ENCODE measurements at regions not wholly inside any gene's neighbourhood (a gene's known extent, or its start where the extent isn't known, plus 50 kb on each side); places are given as distances from the start of the nearest gene placed in this dataset.

DNA sequence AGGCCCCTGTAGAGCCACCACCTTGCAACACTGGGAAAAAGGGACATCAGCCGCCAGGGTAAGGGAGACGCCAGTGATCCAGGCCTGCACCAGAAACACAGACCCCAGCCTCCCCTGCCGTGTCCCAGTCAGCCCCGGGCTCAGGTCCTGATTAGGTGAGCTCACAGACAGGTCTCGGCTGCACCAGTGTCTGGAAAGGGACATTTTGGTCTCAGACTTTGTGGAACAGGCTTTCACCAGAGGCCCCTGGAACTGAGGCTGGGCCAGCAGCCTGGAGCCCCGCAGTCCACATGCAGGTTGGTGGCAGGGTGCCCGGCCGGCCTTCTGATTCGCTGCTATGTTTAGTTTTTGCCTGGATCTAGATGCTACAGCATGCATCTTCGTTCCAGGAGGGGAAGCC, 369.0 kb upstream of the IRX4 start:
- H3K9me2 ChIP-seq (replicated peaks; ENCODE audit: low read depth, low read length): no peaks in the 10 kb centered on the region
- H4K20me1 ChIP-seq (ENCODE audit: insufficient read depth, low read length, poor library complexity, severe bottlenecking): no peaks in the 10 kb centered on the region
- no peak overlapping the region for H3K9ac ChIP-seq (ENCODE audit: low read depth, low read length, poor library complexity, severe bottlenecking)
- no peaks in the 10 kb centered on the region for H3K4me1 ChIP-seq (ENCODE audit: insufficient read depth, low read length, poor library complexity, severe bottlenecking)
- H3F3A ChIP-seq (ENCODE audit: low read depth): no peaks in the 10 kb centered on the region
- TF ChIP-seq EZH2phosphoT487 (IDR thresholded peaks at IDR 0.05; ENCODE audit: borderline replicate concordance): no peak
- TF ChIP-seq, protein P1, sequence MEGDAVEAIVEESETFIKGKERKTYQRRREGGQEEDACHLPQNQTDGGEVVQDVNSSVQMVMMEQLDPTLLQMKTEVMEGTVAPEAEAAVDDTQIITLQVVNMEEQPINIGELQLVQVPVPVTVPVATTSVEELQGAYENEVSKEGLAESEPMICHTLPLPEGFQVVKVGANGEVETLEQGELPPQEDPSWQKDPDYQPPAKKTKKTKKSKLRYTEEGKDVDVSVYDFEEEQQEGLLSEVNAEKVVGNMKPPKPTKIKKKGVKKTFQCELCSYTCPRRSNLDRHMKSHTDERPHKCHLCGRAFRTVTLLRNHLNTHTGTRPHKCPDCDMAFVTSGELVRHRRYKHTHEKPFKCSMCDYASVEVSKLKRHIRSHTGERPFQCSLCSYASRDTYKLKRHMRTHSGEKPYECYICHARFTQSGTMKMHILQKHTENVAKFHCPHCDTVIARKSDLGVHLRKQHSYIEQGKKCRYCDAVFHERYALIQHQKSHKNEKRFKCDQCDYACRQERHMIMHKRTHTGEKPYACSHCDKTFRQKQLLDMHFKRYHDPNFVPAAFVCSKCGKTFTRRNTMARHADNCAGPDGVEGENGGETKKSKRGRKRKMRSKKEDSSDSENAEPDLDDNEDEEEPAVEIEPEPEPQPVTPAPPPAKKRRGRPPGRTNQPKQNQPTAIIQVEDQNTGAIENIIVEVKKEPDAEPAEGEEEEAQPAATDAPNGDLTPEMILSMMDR (conservative IDR thresholded peaks at IDR 0.05; ENCODE audit: low read length): no peak
- no peaks in the 10 kb centered on the region for H3K27me3 ChIP-seq (ENCODE audit: insufficient read depth, low read length, poor library complexity, severe bottlenecking)
- H3K4me3 ChIP-seq (ENCODE audit: low read length, poor library complexity, severe bottlenecking): no peak overlapping the region
- no peak overlapping the region for H3K4me2 ChIP-seq (ENCODE audit: low read depth, low read length, poor library complexity, severe bottlenecking)
- no peaks in the 10 kb centered on the region for H3K9me3 ChIP-seq (ENCODE audit: insufficient read depth, low read depth, low read length)
- no peaks in the 10 kb centered on the region for H3K36me3 ChIP-seq (ENCODE audit: insufficient read depth, low read length)
- H2AFZ ChIP-seq (ENCODE audit: low read length): no peak overlapping the region
- H3K79me2 ChIP-seq (ENCODE audit: insufficient read depth, low read length): no peaks in the 10 kb centered on the region

GRCh38 chr5:2251298-2251697, 368.6 kb upstream of the IRX4 start:
- Histone ChIP-seq H3K27me3 (ENCODE audit: insufficient read depth, low read length, poor library complexity, severe bottlenecking) (no peaks in the 10 kb centered on the region), H3K9ac (ENCODE audit: low read depth, low read length, poor library complexity, severe bottlenecking) (no peak overlapping the region), H2AFZ (ENCODE audit: low read length) (no peak overlapping the region), H3K4me3 (ENCODE audit: low read length, poor library complexity, severe bottlenecking) (no peak overlapping the region), H3K79me2 (ENCODE audit: insufficient read depth, low read length) (no peaks in the 10 kb centered on the region), H3K9me3 (ENCODE audit: insufficient read depth, low read depth, low read length) (no peaks in the 10 kb centered on the region), H3K36me3 (ENCODE audit: insufficient read depth, low read length) (no peaks in the 10 kb centered on the region), H3K4me2 (ENCODE audit: low read depth, low read length, poor library complexity, severe bottlenecking) (no peak overlapping the region), H4K20me1 (ENCODE audit: insufficient read depth, low read length, poor library complexity, severe bottlenecking) (no peaks in the 10 kb centered on the region), H3K9me2 (replicated peaks; ENCODE audit: low read depth, low read length) (no peaks in the 10 kb centered on the region), H3K4me1 (ENCODE audit: insufficient read depth, low read length, poor library complexity, severe bottlenecking) (no peaks in the 10 kb centered on the region), H3F3A (ENCODE audit: low read depth) (no peaks in the 10 kb centered on the region)
- no peak for TF ChIP-seq EZH2phosphoT487 (IDR thresholded peaks at IDR 0.05; ENCODE audit: borderline replicate concordance)

DNA sequence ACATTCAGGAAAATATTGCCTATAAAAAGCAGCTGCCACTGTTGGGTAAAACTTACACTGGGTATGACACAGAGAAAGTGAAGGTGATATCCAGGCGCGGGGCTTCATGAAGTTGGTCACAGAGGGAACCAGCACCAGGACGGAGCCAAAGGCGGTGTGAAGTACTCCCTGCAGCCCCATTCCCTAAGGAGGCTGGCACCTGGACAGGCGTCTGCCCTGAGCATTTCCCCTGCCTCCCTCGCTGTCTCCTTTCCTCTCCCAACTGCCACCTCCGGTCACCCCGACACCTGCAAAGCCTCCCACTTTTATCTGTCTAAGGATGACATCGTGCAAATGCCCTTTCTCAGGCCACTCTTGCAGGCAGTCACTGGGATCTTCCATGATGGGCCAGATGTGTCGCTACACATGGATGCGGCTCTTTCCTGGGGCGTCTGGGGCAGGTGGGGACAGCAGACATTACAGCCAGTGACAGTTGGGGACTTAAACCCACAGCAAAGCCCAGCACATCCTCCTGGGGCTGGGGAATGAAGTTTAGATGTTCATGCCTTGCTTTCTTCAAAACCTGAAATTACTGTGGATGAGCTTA, 367.7 kb upstream of the IRX4 start:
- Histone ChIP-seq H4K20me1 (ENCODE audit: insufficient read depth, low read length, poor library complexity, severe bottlenecking) (no peaks in the 10 kb centered on the region), H3K9me2 (replicated peaks; ENCODE audit: low read depth, low read length) (no peaks in the 10 kb centered on the region), H3K9me3 (ENCODE audit: insufficient read depth, low read depth, low read length) (no peaks in the 10 kb centered on the region), H3F3A (ENCODE audit: low read depth) (no peaks in the 10 kb centered on the region), H3K27me3 (ENCODE audit: insufficient read depth, low read length, poor library complexity, severe bottlenecking) (no peaks in the 10 kb centered on the region), H3K4me2 (ENCODE audit: low read depth, low read length, poor library complexity, severe bottlenecking) (no peak overlapping the region), H3K4me1 (ENCODE audit: insufficient read depth, low read length, poor library complexity, severe bottlenecking) (no peaks in the 10 kb centered on the region), H3K79me2 (ENCODE audit: insufficient read depth, low read length) (no peaks in the 10 kb centered on the region), H2AFZ (ENCODE audit: low read length) (no peak overlapping the region), H3K36me3 (ENCODE audit: insufficient read depth, low read length) (no peaks in the 10 kb centered on the region), H3K9ac (ENCODE audit: low read depth, low read length, poor library complexity, severe bottlenecking) (no peak overlapping the region), H3K4me3 (ENCODE audit: low read length, poor library complexity, severe bottlenecking) (no peak overlapping the region)
- TF ChIP-seq, protein P1 (conservative IDR thresholded peaks at IDR 0.05; ENCODE audit: low read length): no peak
- no peak for TF ChIP-seq EZH2phosphoT487 (IDR thresholded peaks at IDR 0.05; ENCODE audit: borderline replicate concordance)

- no peak overlapping the region for H3K9ac ChIP-seq (ENCODE audit: low read depth, low read length, poor library complexity, severe bottlenecking)
- H3K4me2 ChIP-seq (ENCODE audit: low read depth, low read length, poor library complexity, severe bottlenecking): no peak overlapping the region
- H3K9me2 ChIP-seq (replicated peaks; ENCODE audit: low read depth, low read length): no peaks in the 10 kb centered on the region
- no peaks in the 10 kb centered on the region for H3K79me2 ChIP-seq (ENCODE audit: insufficient read depth, low read length)
- H3K27me3 ChIP-seq (ENCODE audit: insufficient read depth, low read length, poor library complexity, severe bottlenecking): no peaks in the 10 kb centered on the region
- no peaks in the 10 kb centered on the region for H3K9me3 ChIP-seq (ENCODE audit: insufficient read depth, low read depth, low read length)
- no peaks in the 10 kb centered on the region for H3K36me3 ChIP-seq (ENCODE audit: insufficient read depth, low read length)
- TF ChIP-seq, protein P1 (conservative IDR thresholded peaks at IDR 0.05; ENCODE audit: low read length): no peak
- TF ChIP-seq EZH2phosphoT487 (IDR thresholded peaks at IDR 0.05; ENCODE audit: borderline replicate concordance): no peak
- no peaks in the 10 kb centered on the region for H4K20me1 ChIP-seq (ENCODE audit: insufficient read depth, low read length, poor library complexity, severe bottlenecking)
- no peaks in the 10 kb centered on the region for H3F3A ChIP-seq (ENCODE audit: low read depth)
- no peak overlapping the region for H3K4me3 ChIP-seq (ENCODE audit: low read length, poor library complexity, severe bottlenecking)
- H3K4me1 ChIP-seq (ENCODE audit: insufficient read depth, low read length, poor library complexity, severe bottlenecking): no peaks in the 10 kb centered on the region
- no peak overlapping the region for H2AFZ ChIP-seq (ENCODE audit: low read length)
These were observed 366.7 kb upstream of the IRX4 start for GRCh38 chr5:2249442-2249841.

Measured in Loucy (cell line).